Gastroesophageal sphincter (tissue), 3 donors: ENCODE measurements at regions not wholly inside any gene's neighbourhood (a gene's known extent, or its start where the extent isn't known, plus 50 kb on each side); places are given as distances from the start of the nearest gene placed in this dataset.

Experiments used
- CTCF ChIP-seq, 4 experiments: fragments of 200-600 bp in 2 of 4; fragments of 450-650 bp in 2 of 4; sonication (generic) in 1 of 4; IDR thresholded peaks; one replicate each; pipeline ENCODE4 v1.5.1; 2017 to 2019; ENCODE audit warnings: antibody characterized with exemption in 4 of 4, mild to moderate bottlenecking in 2 of 4, moderate library complexity in 2 of 4
- EP300 ChIP-seq: sonication (generic); formaldehyde crosslinking; IDR thresholded peaks from one replicate; pipeline ENCODE4 v1.6.1; 2017; ENCODE audit warnings: antibody characterized with exemption, mild to moderate bottlenecking
- POLR2A ChIP-seq, 2 donors: fragments of 450-650 bp; IDR thresholded peaks; one replicate each; pipeline ENCODE4 v1.6.1; 2017; ENCODE audit warnings: antibody characterized with exemption in 2 of 2, mild to moderate bottlenecking in 2 of 2, moderate library complexity in 1 of 2
- POLR2AphosphoS5 ChIP-seq: sonication (generic); formaldehyde crosslinking; IDR thresholded peaks from one replicate; pipeline ENCODE4 v1.6.1; 2017; ENCODE audit warnings: antibody characterized with exemption

- TF ChIP-seq CTCF (IDR thresholded peaks at IDR 0.05) (no peak), POLR2AphosphoS5 (no peak), POLR2A (IDR thresholded peaks at IDR 0.05) (no peak), EP300 (no peak)
Measured at GRCh38 chr10:112045938-112046337, 137.6 kb downstream of the GPAM start.
